AG04449 (cell line): ENCODE measurements at regions not wholly inside any gene's neighbourhood (a gene's known extent, or its start where the extent isn't known, plus 50 kb on each side); places are given as distances from the start of the nearest gene placed in this dataset.

Experiments used
- CTCF ChIA-PET: fragments of 350-600 bp; formaldehyde crosslinking; extraction: SDS; loops from one replicate; lab custom pipeline; 2021; ENCODE audit warnings: antibody characterized with exemption; lab: Yijun Ruan, JAX
- POLR2A ChIA-PET: fragments of 400-600, 350-600 bp; formaldehyde crosslinking; extraction: SDS; loops from one replicate; lab custom pipeline; 2020; ENCODE audit warnings: antibody characterized with exemption, inconsistent platforms; lab: Yijun Ruan, JAX
- DNase-seq: peaks from one replicate; pipeline ENCODE4 v3.0.0-alpha.2; 2010; ENCODE audit warnings: low read depth, low spot score
- H3K4me3 ChIP-seq: 2 replicates; pipeline ENCODE4 v1.5.1; 2011; ENCODE audit warnings: low read depth, mild to moderate bottlenecking, control low read depth, low read length
- TF ChIP-seq, protein P1 (sequence below): IDR thresholded peaks from one replicate; pipeline ENCODE4 v1.5.1; 2011; ENCODE audit warnings: mild to moderate bottlenecking, moderate library complexity, low read length, control low read depth, inconsistent platforms; ENCODE audit not compliant: insufficient read depth; ENCODE audit errors: missing control alignments

DNA sequence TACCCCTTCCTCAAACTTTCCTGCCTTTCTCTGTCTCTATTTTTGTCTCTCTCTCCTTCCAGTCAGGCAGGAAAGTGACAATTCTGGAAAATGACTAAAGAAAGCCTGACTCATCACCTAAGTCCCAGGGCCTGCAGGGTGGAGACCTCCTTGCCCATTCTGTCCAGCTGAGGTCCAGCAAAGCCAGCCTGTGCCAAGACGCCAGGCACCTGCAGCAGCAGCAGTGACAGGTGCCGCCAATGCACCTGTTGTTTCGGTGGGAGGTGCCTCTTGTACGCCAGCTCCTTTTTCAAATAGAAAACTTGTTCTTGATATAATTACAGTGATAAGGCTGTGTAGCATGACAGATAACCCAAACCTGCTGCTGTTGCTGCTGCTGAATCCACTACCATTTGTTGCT is 501.3 kb downstream of the NTRK3 start:
- TF ChIP-seq, protein P1, sequence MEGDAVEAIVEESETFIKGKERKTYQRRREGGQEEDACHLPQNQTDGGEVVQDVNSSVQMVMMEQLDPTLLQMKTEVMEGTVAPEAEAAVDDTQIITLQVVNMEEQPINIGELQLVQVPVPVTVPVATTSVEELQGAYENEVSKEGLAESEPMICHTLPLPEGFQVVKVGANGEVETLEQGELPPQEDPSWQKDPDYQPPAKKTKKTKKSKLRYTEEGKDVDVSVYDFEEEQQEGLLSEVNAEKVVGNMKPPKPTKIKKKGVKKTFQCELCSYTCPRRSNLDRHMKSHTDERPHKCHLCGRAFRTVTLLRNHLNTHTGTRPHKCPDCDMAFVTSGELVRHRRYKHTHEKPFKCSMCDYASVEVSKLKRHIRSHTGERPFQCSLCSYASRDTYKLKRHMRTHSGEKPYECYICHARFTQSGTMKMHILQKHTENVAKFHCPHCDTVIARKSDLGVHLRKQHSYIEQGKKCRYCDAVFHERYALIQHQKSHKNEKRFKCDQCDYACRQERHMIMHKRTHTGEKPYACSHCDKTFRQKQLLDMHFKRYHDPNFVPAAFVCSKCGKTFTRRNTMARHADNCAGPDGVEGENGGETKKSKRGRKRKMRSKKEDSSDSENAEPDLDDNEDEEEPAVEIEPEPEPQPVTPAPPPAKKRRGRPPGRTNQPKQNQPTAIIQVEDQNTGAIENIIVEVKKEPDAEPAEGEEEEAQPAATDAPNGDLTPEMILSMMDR = no peak
- H3K4me3 ChIP-seq = no peak overlapping the region
- ChIA-PET CTCF (interaction anchor here (1.6 kb wide), 1 partner anchor 10 kb away, joined by 4 read pairs; no protein-coding TSS in a partner anchor), POLR2A (no interaction called here)
- no peak for DNase-seq

DNA sequence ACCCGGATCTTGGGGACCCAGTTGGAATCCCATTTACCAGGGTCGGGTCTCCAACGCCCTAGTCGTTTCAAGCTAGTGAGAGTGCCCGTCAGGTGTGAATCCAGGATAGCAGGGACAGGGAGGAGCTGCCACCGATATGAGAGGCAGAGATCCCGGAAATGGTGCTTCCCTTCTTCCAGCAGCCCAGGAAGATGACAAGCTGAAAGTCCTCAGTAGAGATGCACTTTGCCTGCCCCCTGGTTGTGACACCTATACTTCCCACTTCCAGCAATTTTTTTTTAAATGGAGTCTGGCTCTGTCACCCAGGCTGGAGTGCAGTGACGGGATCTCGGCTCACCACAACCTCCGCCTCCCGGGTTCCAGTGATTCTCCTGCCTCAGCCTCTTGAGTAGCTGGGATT is 503.0 kb downstream of the NTRK3 start:
- H3K4me3 ChIP-seq = no peak overlapping the region
- TF ChIP-seq, protein P1 = no peak
- ChIA-PET POLR2A (no interaction called here), CTCF (interaction anchor here (0.6 to 1.6 kb wide), 3 partner anchors 12 to 493 kb away, joined by 3 to 4 read pairs (median 3); no protein-coding TSS in a partner anchor)
- no peak for DNase-seq

GRCh38 chr15:87752250-87752951 is 504.1 kb downstream of the NTRK3 start:
- ChIA-PET CTCF (no interaction called here), POLR2A (no interaction called here)
- H3K4me3 ChIP-seq = no peak overlapping the region
- peak; percentile 81 for DNase-seq
- TF ChIP-seq, protein P1 = no peak

DNA sequence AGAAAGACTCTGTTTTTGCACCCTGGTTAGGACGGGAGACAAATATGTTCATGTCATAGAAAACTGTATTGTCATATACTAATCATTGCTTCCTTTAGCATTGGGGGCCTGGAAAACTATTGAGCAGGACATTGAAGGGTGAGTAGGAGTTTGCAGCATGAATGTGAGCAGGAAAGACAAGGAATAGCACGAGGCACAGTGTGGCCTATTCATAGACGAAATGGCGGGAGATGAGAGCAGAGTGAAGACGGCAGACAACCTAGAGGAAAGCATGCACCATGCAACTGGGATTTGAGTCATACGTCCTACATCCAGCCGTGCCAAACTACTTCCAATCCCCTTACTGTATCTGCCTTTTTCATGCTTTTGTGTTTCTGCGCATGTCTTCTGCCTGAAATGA is 508.1 kb downstream of the NTRK3 start:
- DNase-seq = no peak
- POLR2A ChIA-PET = no interaction called here
- no peak overlapping the region for H3K4me3 ChIP-seq
- TF ChIP-seq, protein P1 = no peak
- CTCF ChIA-PET = no interaction called here

DNA sequence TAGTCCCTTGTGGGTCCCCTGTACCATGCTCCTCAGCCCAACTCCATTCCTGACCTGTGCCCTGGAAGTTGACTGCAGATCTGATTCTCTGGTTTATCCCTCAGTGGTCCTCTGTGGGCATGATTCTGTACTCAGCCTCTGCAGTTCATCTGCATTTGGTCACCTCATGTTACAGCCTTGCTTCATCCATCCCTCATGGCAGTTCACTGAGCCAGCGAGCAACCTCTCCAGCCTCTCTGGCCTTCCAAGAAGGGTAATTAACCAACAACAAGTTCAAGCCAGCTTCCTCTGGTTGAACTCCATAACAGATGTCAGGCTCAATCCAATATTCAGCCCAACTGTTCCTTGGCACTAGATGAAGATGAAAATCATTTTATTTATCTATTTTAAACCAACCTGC is 509.5 kb downstream of the NTRK3 start:
- TF ChIP-seq, protein P1 = no peak
- DNase-seq = no peak
- CTCF ChIA-PET = no interaction called here
- H3K4me3 ChIP-seq = no peak overlapping the region
- POLR2A ChIA-PET = no interaction called here

DNA sequence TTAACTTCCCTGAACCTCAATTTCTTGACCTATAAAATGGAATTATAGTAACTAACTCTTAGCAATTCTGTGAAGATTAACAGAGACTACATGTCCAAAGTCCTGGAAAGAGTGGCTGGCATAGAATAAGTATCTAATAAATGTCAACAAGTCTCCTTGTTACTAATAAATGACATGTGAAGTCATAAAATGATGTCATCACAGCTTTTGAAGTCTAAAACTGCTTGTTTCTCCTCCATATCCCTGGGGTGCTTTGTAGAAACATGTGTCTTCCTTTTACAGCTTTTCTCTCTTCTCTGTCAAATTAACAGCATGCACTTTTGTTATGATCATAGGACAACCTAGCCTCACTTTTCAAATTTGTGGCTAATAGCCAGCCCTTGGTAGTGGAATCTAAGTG is 510.2 kb downstream of the NTRK3 start:
- POLR2A ChIA-PET = no interaction called here
- no peak overlapping the region for H3K4me3 ChIP-seq
- TF ChIP-seq, protein P1 = no peak
- CTCF ChIA-PET = no interaction called here
- no peak for DNase-seq
